ENCODE measurements at regions not wholly inside any gene's neighbourhood (a gene's known extent, or its start where the extent isn't known, plus 50 kb on each side); places are given as distances from the start of the nearest gene placed in this dataset.
"Not testable (repeated sequence)": the region's sequence is repeated elsewhere in the genome, so short reads cannot be mapped to it uniquely, and the experiment has no call there.

DNA sequence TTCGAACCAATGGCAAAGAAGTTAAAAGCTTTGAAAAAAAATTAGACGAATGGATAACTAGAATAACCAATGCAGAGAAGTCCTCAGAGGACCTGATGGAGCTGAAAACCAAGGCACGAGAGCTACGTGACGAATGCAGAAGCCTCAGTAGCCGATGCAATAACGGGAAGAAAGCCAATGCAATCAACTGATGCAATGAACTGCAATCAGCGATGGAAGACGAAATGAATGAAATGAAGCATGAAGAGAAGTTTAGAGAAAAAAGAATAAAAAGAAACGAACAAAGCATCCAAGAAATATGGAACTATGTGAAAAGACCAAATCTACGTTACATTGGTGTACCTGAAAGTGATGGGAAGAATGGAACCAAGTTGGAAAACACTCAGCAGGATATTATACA is 52.6 kb upstream of the MRPS30 start:
- not testable (repeated sequence) for DNase-seq (ENCODE audit: low spot score)

DNA sequence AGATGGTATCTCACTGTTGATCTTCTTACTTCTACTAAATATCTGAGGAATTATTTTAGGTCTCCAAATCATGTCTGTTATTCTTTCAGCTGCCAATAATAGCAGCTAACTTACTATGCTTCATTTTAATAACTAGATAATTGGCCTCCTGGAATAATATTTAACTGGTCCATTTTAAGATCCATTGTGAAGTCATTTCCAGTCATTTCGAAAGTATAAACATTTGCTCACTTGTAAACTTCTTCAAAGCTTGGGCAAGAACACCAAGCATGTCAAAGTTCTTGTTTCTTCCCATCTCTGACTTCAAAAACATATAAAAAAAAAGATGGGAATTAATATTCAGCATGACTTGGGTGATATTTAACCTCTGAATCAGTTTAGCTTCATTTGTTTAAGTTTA is 61.4 kb upstream of the MRPS30 start:
- no peak for DNase-seq (ENCODE audit: low spot score)

DNA sequence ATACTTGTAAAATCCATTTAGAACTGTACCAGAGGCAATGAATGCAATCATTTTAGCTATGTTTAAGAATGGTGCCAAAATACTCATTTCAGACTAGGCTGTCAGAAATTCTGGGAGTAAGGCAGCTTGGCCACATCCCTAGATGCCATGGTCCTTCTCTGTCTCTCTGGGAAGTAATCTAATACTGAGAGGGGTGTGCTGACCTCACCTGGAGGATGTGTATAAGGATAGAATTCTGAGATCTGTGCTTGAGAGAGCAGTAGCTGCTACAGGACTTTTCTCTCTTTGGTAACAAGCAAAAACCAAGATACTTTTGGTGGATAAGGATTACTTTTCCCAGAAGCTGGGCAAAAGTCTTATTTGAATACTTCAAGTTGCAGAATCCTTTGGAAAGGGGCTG is 68.1 kb upstream of the MRPS30 start:
- no peak for DNase-seq (ENCODE audit: low spot score)

DNA sequence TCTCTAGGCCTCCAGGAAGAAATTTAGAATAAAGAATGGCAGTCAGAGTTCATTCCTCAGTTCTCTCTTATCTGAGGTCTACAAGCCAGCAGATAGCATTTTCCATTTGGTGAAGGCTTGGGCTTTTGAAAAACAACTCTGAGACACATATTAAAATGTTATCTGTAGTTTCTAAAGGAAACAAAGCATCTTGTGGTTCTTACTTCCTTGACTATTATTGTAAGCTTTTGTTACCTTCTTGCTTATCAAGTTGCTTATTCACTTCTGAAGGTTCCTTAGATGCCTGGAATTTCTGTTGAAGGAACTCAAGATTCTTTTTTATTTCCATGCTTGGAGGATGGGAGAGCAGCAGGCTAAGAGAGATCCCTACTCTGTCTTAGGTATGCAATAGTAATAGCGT is 79.2 kb upstream of the MRPS30 start:
- DNase-seq (ENCODE audit: low spot score), result no peak

DNA sequence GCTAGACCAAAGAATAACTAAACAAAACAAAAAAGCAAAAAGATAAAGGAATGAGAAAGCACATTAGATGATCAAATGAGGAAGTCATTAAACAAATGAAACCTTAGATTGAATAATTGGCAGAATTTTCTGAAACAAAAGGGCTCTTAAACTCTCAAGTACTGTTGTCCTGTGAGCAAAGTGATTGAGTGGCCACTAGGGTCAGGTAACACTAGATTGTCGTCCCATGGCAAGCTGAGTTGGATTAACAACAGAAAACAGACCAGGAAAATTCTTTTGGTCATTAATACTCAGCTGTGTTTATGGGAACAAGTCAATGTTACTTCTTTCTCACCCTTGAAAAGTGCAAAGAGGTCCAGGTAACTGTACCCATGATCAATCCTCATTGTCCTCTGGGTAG is 81.6 kb upstream of the MRPS30 start:
- no peak for DNase-seq (ENCODE audit: low spot score)

DNA sequence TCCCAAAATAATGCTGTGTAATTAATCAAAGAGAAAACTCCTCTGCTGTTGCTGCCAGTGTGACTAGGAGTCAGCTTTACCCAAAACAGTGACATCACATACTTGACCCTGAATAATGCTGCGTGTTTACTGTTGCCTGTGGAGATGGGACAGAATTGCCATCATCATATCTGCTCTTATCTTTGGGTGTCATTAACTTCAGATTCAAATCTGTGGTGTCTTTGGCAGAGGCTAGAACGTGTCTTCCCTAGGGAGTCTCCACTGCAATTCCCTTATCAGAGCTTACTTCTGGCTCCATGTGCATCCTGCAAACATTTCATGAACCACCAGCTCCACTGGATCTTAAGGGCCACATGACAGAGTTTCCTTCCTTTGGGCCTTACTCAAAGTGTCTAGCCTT is 88.9 kb upstream of the MRPS30 start:
- DNase-seq (ENCODE audit: low spot score), result no peak

DNA sequence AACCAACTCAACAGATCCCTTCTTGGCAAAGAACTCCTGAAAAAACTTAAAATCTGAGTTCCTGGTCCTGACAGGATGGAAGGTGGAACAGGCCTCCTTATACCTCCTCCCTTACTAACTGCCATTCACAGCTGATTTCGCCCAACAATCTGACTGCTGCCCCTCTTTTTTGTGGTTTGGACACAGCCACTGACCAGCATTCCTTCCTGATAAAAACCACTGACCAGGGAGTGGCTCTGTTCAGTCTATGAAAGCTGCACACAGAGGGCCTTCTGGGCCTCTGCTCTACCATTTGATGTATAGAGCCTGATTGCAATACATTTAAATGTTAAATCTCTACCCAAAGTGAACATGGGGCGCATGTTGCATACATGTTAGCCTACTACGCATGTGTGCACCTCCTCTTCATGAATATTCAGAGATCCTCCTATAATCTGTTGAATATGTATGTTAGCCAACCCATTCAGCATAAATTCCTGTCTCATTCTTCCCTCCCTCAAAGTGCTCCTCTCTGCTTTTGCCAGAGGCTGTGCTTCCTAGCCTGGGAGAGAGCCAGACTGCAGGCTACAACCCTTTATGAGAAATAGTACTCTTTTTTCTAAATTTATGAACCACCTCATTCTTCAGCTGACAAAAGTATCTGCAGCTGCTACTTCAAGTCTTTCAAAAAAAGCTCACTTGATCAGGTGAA is 93.7 kb upstream of the MRPS30 start:
- no peak for DNase-seq (ENCODE audit: low spot score)

DNA sequence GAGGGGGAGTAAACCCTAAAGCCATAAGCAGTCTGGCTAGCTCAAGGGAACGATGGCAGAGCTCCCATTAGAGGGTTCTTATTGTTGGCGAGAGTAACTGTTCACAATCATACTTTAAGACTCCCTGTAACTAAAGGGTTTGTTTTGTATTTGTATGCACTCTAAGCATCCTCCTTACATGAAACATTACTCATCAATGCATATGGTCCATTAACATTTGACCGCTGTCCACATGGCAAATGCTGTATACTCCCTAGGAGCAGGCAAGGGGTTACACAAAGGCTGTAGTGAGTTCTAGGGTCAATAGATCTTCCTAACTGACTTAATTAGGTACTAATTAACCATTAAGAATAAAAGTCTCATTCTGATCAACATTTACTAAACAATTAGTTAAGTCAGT is 95.3 kb upstream of the MRPS30 start:
- no peak for DNase-seq (ENCODE audit: low spot score)

DNA sequence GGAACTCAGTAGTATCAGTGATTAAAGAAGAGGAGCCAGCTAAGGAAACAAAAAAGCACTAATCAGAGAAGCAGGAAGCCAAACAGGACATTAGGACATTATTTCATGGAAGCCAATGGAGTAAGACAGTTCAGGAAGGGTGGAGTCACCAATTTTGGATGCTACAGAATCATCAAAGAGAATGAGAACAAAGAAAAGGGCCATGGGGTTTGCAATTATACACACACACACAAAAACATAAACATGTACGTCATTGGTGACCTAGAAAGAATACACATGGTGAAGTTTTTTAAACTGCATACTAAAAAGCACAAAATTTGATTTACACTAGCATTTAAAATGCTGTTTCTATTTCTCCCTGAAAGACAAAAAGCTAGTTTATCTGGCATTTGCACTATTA is 96.8 kb upstream of the MRPS30 start:
- no peak for DNase-seq (ENCODE audit: low spot score)

DNA sequence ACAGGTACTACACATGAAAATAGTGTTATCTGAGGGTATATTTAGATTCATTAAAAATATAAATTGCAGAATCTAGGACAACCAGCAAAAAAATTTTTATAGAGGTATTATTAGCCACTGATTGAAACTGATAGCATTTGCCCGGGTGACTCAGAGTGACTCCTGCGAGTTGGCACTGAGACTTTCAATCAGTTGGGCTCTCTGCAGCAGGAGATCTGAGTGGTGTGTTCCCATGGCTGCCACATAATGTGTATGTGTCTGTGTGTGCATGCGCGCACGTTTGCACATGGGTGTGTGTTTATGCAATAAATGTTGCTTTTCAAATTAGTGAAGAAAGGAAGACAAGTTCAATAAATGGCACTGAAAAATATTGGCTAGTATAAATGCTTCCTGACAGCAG is 100.1 kb upstream of the MRPS30 start:
- DNase-seq (ENCODE audit: low spot score), result no peak

DNA sequence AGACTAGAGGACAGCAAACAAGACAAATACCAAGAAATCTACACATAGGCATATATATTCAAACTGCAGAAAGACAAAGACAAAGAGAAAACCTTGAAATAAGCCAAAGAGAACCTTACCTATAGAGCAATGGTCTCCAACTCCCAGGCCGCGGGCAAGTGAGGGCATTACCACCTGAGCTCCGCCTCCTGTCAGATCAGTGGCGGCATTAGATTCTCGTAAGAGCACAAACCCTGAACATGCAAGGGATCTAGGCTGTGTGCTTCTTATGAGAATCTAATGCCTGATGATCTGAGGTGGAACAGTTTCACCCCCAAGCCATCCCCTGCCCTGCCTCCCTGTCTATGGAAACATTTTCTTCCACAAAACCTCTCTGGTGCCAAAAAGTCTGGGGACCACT is 101.0 kb upstream of the MRPS30 start:
- no peak for DNase-seq (ENCODE audit: low spot score)

DNA sequence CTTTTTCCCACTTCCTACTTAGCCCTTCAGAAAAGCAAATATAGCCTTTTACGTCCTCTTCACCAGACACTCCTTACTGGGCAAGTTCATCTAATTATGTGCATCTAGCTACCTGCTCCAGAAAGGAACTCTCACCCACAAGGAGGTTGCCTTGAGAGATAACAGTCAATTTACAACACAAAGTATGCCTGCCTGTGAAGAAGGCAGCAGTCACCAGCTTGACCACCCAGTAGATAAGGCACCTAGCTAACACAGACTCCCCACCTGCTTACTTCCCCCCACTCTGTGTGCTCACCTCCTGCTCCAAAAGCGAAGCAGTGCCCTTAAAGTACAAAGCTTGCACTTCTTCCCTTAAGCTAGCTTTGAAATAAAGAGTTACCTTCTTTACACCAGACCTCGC is 111.7 kb upstream of the MRPS30 start:
- no peak for DNase-seq (ENCODE audit: low spot score)

DNA sequence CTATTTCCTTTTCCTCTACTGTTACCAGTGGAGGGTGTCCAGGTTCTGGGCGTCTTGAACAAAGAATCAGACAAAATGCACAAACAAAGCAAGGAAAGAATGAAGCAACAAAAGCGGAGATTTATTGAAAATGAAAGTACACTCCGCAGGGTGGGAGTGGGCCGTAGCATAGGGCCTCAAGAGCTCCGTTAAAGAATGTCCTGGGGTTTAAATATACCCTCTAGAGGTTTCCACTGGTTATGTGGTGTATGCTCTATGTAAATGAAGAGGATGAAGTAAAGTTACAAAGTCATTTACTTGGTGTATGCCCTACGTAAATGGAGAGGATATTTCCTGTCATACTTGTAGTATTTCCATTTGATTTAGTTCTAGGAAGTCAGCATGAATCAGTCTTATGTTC is 113.5 kb upstream of the MRPS30 start:
- no peak for DNase-seq (ENCODE audit: low spot score)

DNA sequence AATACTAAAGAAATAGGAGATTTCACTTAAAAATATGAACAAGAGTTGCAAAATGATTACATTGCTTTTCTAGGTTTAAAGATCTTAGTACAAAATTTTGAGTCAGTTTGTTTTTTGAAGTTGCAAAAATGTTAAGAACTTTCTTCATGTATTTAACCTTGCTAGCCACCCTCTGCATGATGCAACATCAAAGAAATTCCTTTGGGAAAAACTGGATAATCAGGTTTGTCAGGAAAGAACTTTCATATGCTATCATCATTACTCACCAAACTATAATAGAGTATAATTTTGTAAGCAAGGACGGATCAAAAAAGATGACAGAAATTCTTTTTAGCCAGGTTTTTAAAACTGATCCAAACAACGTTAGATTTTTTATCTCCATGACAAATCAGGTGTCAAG is 116.9 kb upstream of the MRPS30 start:
- DNase-seq (ENCODE audit: low spot score), result no peak

DNA sequence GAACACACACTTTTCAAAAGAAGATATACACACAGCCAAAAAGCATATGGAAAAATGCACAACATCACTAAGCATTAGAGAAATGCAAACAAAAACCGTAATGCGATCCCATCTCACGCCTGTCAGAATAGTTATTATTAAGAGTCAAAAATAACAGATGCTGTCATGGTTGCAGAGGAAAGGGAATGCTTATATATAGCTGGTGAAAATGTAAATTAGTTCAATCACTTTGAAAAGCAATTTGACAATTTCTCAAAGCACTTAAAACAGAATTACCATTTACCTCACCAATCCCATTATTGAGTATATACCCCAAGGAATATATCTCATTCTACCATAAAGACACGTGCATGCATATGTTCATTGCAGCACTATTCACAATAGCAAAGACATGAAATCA is 126.8 kb upstream of the MRPS30 start:
- DNase-seq (ENCODE audit: low spot score), result no peak

DNA sequence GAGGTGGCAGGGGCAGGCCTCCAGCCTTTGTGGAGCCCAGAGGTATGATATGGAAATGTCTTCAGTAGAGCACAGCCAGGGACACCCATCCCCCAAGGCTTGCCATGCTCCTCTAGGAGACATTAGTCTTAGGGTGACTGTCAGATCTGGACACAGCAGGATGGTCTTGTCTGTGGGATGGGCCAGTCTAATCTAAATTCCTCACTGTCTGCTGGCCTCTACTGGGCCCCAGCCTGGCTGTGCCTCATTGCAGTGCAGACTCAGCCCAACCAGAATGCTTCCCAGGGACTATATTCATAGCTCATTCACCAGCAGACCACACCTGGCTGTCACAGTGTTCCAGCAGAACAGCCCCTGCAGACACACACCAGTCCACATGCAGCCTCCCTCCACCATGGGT is 129.5 kb upstream of the MRPS30 start:
- no peak for DNase-seq (ENCODE audit: low spot score)

DNA sequence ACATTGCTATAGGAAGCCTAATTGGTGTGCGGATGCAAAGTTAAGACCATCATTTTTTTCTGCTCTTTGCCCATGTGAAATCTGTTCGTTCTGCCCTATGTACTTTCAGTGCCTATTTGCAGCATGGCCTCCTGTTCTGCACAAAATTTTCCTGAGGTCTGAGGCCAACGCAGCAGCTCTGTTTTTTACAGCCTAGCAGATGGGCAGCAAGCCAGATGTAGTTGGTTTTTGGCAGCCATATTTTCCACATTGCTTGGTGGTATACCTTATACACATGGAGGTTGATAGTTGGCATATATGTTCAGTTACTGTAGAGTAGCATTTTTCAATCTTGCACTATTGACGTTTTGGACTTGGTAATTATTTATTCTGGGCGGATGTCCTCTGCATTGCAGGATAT is 133.5 kb upstream of the MRPS30 start:
- DNase-seq (ENCODE audit: low spot score), result no peak

DNA sequence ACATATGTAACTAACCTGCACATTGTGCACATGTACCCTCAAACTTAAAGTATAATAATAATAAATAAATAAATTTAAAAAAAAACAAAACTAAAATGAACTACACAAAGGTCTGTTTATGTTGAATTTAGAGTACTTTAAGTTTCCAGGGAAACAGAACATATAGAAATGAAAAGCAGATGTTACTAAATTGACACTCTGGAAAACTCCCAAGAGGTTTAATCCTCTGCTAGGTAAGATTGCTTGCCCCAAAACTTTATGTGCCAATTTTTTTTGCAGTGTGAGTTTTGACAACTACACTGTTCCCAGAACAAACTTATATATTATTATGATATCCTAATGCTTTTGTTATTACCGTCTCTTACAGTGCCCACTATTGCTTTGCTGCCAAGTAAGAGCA is 134.3 kb upstream of the MRPS30 start:
- no peak for DNase-seq (ENCODE audit: low spot score)

DNA sequence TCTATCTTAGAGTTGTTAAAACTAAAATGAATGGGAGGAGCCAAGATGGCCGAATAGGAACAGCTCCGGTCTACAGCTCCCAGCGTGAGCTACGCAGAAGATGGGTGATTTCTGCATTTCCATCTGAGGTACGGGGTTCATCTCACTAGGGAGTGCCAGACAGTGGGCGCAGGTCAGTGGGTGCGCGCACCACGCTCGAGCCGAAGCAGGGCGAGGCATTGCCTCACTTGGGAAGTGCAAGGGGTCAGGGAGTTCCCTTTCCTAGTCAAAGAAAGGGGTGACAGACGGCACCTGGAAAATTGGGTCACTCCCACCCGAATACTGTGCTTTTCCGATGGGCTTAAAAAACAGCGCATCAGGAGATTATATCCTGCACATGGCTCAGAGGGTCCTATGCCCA is 140.3 kb upstream of the MRPS30 start:
- DNase-seq (ENCODE audit: low spot score), result not testable (repeated sequence)

DNA sequence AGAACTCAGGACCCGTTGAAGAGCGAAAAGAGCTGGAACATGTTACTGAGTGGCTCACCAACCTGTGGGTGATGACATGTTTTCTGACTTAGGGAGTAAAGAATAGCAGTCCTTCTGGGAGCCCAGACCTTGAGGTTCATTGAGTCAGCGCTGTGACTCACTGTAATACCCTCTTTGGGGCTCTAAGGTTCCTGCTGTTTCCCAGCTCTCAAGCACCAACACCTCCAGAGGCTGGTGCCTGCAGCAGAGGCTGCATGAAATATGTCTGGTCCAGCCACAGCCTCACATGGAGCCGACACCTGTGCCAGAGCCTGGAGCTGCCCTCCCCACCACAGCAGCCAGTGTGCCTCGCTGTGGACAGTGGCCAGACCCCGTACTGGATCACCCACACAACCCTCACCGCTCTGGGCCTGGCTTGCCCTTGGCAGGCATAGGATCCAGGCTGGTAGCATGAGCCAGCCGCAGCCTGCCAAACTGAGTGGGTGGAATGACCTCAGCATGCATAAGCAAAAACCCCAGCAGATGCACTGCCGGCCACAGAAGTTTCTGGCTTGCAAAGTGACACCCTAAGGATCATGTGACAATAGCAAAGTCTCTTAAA is 143.5 kb upstream of the MRPS30 start:
- no peak for DNase-seq (ENCODE audit: low spot score)

DNA sequence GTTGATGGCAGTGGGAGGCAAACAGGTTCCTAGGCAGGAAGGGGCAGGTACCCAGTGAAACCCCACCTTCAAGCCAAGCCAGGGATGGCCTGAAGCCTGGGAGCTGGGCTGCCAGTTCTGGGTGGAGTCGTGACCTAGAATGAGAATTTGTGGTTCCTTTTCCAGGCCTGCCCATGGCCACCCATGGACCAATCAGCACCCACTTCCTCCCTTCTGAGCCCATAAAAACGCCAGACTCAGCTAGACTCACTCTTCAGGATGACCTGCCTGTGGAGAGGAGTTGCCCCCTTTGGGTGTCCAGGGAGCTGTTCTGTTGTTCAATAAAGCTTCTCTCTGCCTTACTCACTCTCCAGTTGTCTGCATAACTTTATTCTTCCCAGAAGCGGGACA is 144.0 kb upstream of the MRPS30 start:
- DNase-seq (ENCODE audit: low spot score), result no peak

DNA sequence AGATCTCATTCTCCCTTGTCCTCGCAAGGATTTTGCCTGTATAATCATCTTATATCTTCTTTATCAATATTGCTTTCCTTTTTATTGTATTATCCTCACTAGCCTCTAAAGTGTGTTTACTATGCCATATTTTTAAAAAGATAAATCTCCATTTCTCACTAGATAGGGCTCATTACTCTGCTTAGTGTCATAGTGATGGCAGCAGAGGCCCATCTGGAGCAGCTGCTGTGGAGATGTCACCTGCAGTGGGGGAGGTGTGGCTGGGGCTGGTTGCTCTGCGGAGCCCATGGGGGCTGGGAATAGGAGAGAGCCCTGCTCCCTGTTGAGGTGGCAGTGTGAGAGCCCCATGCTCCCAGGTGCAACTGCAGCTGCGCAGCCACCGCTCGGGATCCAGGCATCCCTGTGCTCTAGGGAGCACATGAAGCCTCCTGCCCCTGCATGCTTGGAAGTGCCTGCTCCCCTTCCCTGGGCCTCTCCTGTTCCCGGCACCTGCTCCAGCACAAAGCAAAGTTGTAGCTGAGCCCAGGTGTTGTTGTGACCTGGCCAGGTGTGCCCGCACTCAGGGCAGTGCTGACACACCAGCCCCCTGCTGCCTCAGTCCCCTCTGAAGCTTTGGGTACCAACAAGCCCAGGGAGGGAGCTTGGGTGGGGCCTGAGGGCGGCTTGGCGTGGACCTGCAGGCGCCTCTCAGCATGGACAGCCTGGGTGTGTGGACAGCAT is 144.6 kb upstream of the MRPS30 start:
- DNase-seq (ENCODE audit: low spot score), result no peak

DNA sequence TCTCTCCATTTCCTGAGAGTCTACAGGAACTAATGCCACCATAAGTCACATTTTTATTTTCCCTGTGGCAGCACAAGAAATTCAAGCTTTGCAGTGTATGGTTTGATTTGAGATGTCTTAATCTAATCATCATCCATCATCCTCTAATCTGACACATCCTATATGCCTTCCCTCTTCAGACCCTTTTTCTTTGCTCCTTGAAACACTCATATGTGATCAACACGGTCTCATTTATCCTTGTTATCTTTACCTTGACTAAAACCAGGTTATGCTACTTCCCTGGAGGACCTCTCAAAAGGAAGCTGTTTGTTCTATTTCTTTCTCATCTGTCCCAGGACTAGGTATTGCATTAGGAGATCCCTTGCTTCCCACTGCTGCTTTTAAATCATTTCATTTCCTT is 146.9 kb upstream of the MRPS30 start:
- no peak for DNase-seq (ENCODE audit: low spot score)

DNA sequence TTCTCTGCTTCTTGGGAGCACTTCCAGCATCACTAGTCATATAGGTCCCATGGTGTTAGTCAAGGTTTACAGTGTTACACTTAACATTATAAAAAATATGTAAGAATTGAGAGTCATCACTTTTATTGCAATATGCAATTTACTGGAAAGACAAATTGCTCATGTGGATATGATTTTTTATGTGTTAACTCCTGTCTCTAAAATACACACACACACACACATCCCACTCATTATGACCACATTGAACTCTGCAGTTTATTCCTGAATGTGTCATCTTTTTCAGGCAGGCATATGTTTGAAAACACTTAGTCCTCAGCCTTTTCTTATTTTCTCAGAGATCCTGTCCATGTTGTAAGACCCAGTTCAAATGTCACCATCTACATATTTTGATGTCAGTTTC is 148.5 kb upstream of the MRPS30 start:
- no peak for DNase-seq (ENCODE audit: low spot score)
